ENCODE measurements at regions not wholly inside any gene's neighbourhood (a gene's known extent, or its start where the extent isn't known, plus 50 kb on each side); places are given as distances from the start of the nearest gene placed in this dataset.
"Not testable (repeated sequence)": the region's sequence is repeated elsewhere in the genome, so short reads cannot be mapped to it uniquely, and the experiment has no call there.

DNA sequence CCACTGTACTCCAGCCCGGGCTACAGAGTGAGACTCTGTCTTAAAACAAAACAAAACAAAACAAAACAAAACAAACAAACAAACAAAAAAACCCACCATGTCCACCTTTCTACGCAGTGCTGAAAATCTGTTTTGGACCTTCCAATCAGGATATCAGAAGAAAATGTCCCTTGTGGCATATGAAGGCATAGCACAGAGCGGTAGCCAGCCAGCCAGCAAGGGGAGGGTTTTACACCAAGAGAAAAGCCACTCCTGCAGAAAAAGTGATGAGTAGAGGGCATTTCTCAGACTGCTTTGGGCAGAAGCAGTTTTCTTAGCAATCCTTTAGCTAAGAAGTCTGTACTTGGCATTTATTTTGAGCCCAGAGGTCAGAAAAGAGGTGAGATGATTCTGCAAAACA is 612.2 kb downstream of the TYW1 start:
- intact Hi-C loops (cut with micrococcal nuclease) = no loop called here

DNA sequence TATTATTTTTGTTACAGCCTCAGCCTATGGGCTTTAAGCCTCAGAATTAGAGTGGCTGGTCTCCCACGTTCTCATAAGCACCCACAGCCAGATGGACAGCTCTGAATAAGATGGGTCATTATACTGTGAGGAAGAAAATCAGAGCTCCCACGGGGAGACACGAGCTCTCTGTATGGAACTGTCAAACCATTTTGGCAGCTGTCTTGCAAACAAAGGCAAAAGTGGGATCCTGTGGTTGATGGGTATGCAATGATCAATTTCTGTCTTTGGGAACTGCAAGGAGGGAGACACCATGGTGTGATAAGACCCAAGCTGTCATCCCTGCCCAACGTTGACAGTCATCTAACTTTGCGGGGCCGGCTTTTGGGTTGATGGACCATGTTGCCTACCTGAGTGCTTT is 614.3 kb downstream of the TYW1 start:
- intact Hi-C loops (cut with micrococcal nuclease) = no loop called here

DNA sequence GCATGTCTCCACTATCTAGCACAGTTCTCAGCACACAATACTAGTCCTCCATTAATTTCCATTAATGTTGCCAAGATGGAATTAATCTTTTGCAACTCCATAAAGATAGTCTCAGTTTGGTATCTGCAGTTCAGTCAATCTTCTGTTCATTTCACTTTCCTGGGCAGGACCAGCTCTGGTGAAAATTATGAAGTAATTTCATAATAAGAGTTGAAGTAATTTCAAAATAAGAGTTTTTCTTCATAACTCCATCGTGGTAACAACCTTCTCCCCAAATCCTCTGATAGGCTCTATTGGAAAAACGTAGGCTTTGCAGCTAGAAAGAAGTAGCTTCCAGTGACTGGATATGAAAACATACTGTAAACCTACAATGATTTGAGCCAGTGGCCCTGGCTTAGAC is 618.2 kb downstream of the TYW1 start:
- intact Hi-C loops (cut with micrococcal nuclease) = no loop called here

DNA sequence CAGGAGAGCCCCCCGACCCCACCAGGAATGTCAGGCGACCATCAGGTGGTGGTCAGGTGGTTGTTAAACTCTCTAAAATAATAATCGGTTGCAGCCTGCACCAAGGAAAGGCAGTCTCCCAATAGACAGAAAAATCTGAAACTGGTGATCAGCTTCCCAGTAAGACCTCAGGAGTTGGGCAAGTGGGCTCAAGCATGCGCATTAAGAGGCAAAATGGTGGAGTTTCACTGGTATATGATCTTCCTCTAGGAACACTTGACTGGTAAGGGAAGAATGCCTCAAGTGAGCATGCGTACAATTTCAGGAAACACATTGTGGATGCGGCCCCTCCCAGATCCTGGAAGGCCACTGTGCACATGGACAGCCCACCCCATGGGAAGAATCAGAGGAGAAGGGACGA is 619.9 kb downstream of the TYW1 start:
- intact Hi-C loops (cut with micrococcal nuclease) = no loop called here

GRCh38 chr7:67618556-67619162 is 622.0 kb downstream of the TYW1 start:
- intact Hi-C loops (cut with micrococcal nuclease) = no loop called here

GRCh38 chr7:67619175-67619574 is 622.5 kb downstream of the TYW1 start:
- intact Hi-C loops (cut with micrococcal nuclease) = no loop called here

DNA sequence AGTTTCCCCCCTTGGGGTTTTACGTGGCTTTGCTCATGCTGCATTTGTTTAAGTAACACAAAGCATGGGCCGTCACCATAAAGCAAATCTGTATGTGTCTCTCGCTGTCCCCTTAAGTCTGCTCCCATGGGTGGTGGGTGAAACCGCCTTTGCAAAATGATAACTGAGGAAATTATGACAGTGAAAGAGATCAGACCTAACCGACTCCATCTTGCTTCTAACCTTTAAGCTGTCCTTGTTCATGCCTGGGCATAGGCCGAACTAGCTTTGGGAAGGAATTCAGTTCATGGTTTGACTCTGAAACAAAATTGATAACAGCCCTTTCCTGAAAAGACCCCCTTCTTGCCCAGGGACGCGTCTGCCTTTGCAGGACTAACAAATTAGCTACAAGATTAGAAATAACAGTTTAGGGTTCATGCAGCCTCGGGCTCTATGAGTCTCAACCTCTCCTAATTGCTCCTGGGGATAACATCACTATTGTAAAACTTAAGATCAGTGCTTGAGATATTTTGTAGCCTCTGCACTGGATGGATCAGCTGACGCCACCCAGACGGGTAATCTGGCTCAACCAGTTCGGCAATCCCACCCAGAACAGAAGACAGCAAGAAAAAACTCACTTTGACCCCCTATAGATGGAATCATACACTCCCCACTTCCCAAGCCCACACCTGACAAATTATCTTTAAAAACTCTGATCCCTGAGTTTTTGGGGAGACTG is 623.7 kb downstream of the TYW1 start:
- intact Hi-C loops (cut with micrococcal nuclease) = no loop called here

DNA sequence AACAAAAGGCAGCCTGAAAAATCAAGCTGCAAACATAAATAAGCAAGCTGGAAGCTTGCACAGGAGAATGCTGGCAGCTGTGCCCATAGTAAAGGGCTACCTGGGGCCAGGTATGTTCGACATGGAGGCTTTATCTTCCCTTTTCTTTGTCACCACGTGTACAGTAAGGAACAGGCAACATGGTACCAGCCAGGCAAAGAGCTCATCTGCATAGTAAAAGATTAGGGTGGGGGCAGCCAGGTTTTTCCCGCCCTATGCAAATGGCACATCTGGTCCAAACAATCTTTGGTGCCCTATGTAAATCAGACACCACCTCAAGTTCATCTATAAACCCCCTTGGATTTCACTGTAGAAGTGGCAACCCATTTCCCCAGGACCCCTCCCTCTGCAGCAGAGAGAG is 625.1 kb downstream of the TYW1 start:
- intact Hi-C loops (cut with micrococcal nuclease) = no loop called here

DNA sequence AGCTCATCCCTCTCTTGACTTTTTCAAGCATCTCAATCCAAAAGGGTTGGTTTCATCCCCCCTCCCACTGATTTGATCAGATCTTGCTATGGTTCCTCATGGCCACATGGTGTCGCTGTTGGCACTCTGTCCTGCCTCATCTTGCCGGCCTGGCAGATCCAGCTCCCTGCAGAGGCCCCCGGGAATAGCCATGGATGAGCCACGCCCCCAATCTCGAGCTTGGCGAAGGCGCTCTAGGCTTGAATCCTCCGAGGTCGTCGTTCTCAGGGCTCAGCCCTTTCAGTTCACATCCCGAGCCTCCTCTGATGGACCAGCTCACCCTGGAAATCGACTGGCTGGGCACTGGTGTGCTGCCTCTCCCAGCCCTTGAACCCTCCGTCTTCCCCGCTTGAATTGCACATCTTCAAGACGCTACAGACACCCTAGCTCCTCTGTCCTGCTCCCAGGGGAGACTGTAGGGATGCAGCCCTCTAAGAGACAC is 628.7 kb downstream of the TYW1 start:
- intact Hi-C loops (cut with micrococcal nuclease) = no loop called here

GRCh38 chr7:67631476-67631875 is 634.8 kb downstream of the TYW1 start:
- intact Hi-C loops (cut with micrococcal nuclease) = no loop called here

- intact Hi-C loops (cut with micrococcal nuclease) = no loop called here
These were observed 638.6 kb downstream of the TYW1 start for GRCh38 chr7:67635271-67635670.

DNA sequence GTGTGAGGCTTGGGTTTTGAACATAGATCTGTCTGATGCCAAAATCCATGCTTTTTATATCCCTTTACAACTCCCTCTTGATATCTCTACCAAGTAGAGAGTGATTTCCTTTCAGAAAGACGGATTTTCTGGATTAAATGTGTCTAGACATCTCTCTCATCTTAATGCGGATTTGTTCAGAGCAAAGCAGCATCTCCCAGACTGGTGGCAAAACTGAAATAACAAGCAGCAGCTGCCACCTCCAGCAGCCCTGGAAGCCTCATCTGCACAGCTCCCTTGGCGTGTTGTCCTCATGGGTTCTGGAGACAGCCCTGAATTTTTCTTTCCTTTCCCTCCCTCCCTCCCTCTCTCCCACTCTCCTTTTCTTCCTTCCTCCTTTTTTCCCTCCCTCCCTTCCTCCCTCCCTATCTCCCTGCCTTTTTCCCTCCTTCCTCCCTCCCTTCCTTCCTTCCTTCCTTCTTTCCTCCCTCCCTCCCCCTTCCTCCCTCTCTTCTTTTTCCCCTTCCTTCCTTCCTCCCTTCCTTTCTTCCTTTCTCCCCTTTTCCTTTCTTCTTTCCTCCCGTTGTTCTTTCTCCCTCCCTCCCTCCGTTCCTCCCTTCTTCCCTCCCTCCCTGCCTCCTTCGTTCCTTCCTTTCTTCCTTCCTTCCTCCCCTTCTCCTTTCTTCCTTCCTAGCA is 639.9 kb downstream of the TYW1 start:
- intact Hi-C loops (cut with micrococcal nuclease) = no loop called here

- intact Hi-C loops (cut with micrococcal nuclease) = no loop called here
These were observed 640.4 kb downstream of the TYW1 start for GRCh38 chr7:67637023-67637358.

GRCh38 chr7:67642542-67642941 is 645.9 kb downstream of the TYW1 start:
- intact Hi-C loops (cut with micrococcal nuclease) = not testable (repeated sequence)

- intact Hi-C loops (cut with micrococcal nuclease) = no loop called here
These were observed 647.5 kb downstream of the TYW1 start for GRCh38 chr7:67644151-67644550.

DNA sequence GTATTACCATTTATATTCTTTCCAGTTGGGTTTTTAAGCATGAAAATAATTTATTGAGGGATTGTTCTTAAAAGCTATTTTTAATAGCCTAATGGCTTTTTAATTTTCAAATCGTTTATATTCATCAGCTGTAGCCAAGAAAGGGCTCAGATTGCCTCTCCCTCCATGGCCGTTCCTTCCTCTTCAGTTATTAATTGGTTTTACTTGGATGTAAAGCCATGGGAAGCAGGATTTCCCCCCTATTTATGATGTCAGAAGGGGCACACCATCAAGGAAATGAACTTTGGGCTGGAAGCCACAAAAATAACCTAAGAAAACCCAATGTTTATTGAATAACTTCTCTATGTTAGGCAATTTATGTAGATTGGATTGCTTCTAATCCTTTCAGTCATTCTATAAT is 656.3 kb downstream of the TYW1 start:
- intact Hi-C loops (cut with micrococcal nuclease) = no loop called here

DNA sequence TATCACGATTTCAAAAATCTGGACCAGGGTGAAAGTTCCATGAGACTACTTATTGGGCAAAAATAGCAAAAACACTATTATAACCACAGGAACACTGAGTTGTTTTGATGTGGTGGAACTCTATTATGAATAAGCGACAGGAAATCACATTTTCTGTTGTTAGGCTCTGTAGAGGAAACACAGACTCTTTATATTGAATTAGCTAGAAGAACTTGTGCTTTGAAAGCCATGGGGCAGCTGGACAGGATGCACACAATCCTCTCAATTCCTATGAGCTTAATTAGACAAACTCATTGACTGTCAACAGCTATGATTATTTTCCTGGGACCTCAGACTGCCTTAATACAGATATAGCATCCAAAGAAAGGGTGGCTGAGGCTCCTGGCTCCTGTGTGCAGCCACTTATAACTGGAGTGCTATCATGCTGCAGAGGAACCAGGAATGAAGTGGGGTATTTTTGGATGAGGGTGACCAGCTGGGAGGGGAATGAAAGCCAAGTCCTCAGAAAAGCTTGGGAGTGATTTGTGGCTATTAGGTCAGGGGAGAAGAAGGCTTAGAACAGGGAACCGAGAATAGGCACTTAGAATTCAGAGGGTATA is 657.3 kb downstream of the TYW1 start:
- intact Hi-C loops (cut with micrococcal nuclease) = no loop called here

DNA sequence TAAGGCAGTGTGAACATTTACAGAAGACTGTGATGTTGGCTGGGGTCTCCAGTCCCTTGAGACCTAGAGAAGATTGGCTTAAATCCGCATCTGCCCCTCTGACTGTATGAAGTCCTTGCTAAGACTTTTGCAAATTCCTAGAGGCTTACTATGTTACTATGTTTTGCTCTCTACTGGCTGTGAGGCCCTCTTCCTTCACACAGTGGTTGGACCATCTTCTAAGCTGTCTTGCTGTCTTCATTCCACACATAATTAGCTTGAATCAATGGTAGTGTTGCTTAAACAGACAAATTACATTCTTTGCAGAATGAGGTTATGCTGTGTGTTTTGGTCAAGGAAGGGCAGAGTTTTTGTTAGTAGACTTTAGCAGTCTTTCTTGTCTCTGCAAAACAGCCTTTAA is 658.0 kb downstream of the TYW1 start:
- intact Hi-C loops (cut with micrococcal nuclease) = no loop called here

GRCh38 chr7:67655168-67655567 is 658.5 kb downstream of the TYW1 start:
- intact Hi-C loops (cut with micrococcal nuclease) = no loop called here

- intact Hi-C loops (cut with micrococcal nuclease) = no loop called here
These were observed 662.5 kb downstream of the TYW1 start for GRCh38 chr7:67659091-67659490.

DNA sequence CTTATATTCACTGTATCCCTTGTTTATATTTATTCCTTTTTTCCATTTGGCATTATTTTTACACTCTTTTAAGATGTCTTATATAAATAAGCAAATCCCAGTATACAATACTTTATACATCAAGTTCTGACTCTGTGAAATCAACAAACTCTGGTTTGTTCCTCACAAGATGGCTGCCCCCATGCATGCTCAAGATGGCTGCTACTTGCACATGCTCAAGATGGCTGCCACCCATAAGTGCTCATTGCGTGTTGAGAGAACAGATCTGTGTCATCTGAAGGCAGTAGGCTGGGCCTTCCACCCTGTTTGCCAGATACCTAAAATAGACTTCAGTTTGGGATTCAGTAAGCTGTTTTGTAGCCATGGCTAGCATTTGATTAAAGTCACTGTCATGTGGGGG is 666.2 kb downstream of the TYW1 start:
- intact Hi-C loops (cut with micrococcal nuclease) = no loop called here

- intact Hi-C loops (cut with micrococcal nuclease) = no loop called here
These were observed 667.0 kb downstream of the TYW1 start for GRCh38 chr7:67663644-67664043.

Data from T-helper 2 cell treated with Interferon-gamma antibody and Interleukin-4, amounts not matched to agents 100 ng/mL and 5 ng/mL, for 36 hours (primary cell).